KMS-11 (cell line): ENCODE measurements at regions not wholly inside any gene's neighbourhood (a gene's known extent, or its start where the extent isn't known, plus 50 kb on each side); places are given as distances from the start of the nearest gene placed in this dataset.

ENCODE experiments used
- H2AFZ ChIP-seq: fragments of 200-600 bp; sonication (generic); 2 replicates; pipeline ENCODE4 v1.6.1; 2016; ENCODE audit warnings: antibody characterized with exemption, mixed run types, low read depth
- H3K27ac ChIP-seq: fragments of 200-600 bp; sonication (generic); 2 replicates; pipeline ENCODE4 v1.6.1; 2016; ENCODE audit warnings: mild to moderate bottlenecking, mixed run types
- H3K27me3 ChIP-seq: fragments of 200-600 bp; sonication (generic); 2 replicates; pipeline ENCODE4 v1.6.1; 2017; ENCODE audit warnings: mild to moderate bottlenecking, low read depth, mixed run types, moderate library complexity; ENCODE audit not compliant: insufficient read depth
- H3K36me3 ChIP-seq: fragments of 200-600 bp; sonication (generic); 2 replicates; pipeline ENCODE4 v1.6.1; 2017; ENCODE audit warnings: mild to moderate bottlenecking, mixed run types; ENCODE audit not compliant: insufficient read depth
- H3K4me1 ChIP-seq: fragments of 200-600 bp; sonication (generic); 2 replicates; pipeline ENCODE4 v1.6.1; 2016; ENCODE audit warnings: mild to moderate bottlenecking, low read depth, mixed run types; ENCODE audit not compliant: poor library complexity, severe bottlenecking
- H3K4me2 ChIP-seq: fragments of 200-600 bp; sonication (generic); 2 replicates; pipeline ENCODE4 v1.7.0; 2016; ENCODE audit warnings: mild to moderate bottlenecking, mixed run types
- H3K4me3 ChIP-seq: fragments of 200-600 bp; sonication (generic); IDR thresholded peaks from 2 replicates; pipeline ENCODE4 v1.6.1; 2017; ENCODE audit warnings: low read depth, low read length, mixed read lengths; ENCODE audit not compliant: insufficient read depth
- H3K79me2 ChIP-seq: fragments of 200-600 bp; sonication (generic); 2 replicates; pipeline ENCODE4 v1.6.1; 2016; ENCODE audit warnings: low read depth, mixed run types; ENCODE audit not compliant: insufficient read depth
- H3K9ac ChIP-seq: fragments of 200-600 bp; sonication (generic); 2 replicates; pipeline ENCODE4 v1.6.1; 2016; ENCODE audit warnings: mild to moderate bottlenecking, mixed run types
- H4K20me1 ChIP-seq: fragments of 200-600 bp; sonication (generic); 2 replicates; pipeline ENCODE4 v1.6.1; 2016; ENCODE audit warnings: mild to moderate bottlenecking, mixed run types; ENCODE audit not compliant: insufficient read depth
- CTCF ChIP-seq: fragments of 200-600 bp; sonication (generic); conservative IDR thresholded peaks from 2 replicates; pipeline ENCODE4 v1.6.1; 2017; ENCODE audit warnings: low read depth, mild to moderate bottlenecking, antibody characterized with exemption, low read length, moderate library complexity, mixed read lengths

DNA sequence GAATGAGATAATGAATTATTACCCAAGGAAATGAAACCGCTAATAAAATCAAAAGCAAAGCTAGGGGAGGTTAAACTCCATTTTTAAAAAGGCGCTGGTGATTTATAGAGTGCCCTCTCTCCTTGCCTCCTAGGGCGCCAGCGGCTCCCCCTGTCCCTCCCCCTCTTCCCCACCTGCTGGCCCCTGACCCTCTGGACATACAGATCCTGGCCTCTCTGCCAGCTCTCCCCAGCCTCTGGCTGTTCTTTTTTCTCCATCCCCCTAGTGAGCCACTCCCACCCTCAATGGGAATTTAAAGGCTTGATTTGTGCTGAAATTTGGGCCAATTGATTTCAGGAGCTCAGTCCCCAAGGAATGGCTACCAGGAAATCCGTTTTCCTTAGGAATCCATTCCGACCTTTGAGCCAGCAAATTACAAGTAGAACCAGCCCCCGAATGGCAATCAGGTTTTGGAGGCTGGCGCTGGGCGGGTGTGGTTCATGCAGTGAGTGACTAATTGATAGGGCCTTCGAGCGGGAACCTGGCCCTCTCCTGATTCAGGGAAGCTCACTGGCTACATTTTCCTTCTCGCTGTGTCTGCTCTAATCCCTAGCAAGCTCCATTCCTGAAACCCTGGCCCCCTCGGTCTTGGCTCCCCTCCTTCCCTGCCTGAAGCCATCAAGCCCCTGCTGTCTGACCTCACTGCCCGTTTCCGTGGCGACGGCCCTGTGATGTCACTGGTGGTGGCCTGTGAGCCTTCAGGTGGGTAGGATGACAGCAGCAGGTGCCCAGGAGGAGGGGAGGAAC is 141.9 kb upstream of the SDK2 start:
- no peaks in the 10 kb centered on the region for H4K20me1 ChIP-seq
- no peak overlapping the region for H3K4me3 ChIP-seq
- no peak overlapping the region for H3K9ac ChIP-seq
- H2AFZ ChIP-seq: no peak overlapping the region
- TF ChIP-seq CTCF: no peak
- H3K27me3 ChIP-seq: peaks cover 47% of the 10 kb centered on the region; the same call in 1 of the 2 replicates
- no peaks in the 10 kb centered on the region for H3K36me3 ChIP-seq
- no peaks in the 10 kb centered on the region for H3K79me2 ChIP-seq
- no peak overlapping the region for H3K27ac ChIP-seq
- no peaks in the 10 kb centered on the region for H3K4me1 ChIP-seq
- no peak overlapping the region for H3K4me2 ChIP-seq

DNA sequence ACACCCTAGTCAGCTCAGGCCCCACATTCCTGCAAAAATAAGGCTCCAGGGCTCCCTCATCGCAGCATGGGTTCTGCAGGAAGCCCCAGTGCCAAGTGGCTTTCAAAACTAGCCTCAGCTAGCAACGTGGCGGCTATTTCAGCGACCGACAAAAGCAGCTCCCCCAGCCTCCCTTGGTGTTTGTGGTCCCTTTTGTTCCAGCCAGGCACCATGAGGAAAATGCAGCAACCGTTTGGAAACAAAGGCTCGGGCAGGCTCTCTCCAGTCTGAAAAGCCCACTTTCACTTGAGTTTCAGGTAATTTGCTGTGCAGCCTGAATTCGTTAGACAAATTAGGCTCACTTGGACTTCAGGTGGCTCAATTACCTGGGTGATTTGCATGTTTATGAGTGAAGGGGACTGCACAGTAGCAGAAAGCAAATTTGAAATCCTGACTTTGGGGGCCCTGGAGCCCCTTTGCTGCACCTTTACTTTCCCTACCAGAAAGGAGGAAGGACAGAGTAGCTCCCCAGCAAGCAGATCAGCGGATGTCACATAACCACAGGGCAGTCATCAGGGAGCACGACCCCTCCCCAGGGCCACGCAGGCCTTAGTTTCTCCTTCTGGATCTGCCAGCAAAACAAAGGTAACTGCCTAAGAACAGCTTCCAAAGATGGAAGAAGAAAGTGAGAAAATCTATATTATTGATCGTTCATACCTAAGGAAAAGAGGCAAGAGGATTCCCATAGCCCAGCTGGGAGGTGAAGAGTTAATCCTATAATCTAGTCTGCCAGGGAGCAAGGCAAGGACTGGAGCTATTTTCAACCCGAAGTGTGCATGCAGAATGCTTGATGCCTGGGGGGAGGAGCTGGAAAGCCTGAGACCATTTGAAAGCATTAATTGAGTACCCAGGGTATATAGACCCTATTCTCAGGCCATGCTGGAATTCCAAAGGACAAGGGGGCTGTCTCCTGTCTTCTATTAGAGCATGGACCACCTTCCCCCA is 143.1 kb upstream of the SDK2 start:
- TF ChIP-seq CTCF: no peak
- Histone ChIP-seq H3K9ac (no peak overlapping the region), H3K79me2 (no peaks in the 10 kb centered on the region), H3K4me2 (no peak overlapping the region), H2AFZ (no peak overlapping the region), H3K27ac (no peak overlapping the region), H3K36me3 (no peaks in the 10 kb centered on the region), H3K27me3 (peaks cover 44% of the 10 kb centered on the region; the same call in 1 of the 2 replicates), H3K4me1 (no peaks in the 10 kb centered on the region), H4K20me1 (no peaks in the 10 kb centered on the region), H3K4me3 (no peak overlapping the region)

DNA sequence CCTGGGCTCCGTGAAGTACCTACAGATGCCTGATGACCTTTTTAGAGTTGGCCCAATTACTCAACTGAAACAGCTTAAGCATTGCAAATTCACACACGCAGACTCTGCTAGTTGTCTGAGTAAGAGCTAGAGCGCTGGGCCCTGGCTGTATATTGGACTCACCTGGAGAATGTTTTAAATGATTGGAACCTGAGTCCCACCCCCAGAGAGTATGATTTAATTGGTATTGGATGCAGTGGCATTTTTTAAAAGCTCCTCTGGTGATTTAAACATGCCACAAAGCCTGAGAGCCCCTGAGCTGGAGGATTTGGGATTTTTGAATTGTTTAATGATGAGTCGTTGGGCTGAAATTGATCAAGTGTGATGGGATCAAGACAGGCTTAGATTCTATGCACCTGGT is 143.9 kb upstream of the SDK2 start:
- no peak overlapping the region for H3K27ac ChIP-seq
- H3K4me3 ChIP-seq: no peak overlapping the region
- H3K27me3 ChIP-seq: peaks cover 46% of the 10 kb centered on the region; the same call in 1 of the 2 replicates
- H3K9ac ChIP-seq: no peak overlapping the region
- no peaks in the 10 kb centered on the region for H4K20me1 ChIP-seq
- H3K4me2 ChIP-seq: no peak overlapping the region
- H3K36me3 ChIP-seq: no peaks in the 10 kb centered on the region
- no peaks in the 10 kb centered on the region for H3K4me1 ChIP-seq
- no peak for TF ChIP-seq CTCF
- H3K79me2 ChIP-seq: no peaks in the 10 kb centered on the region
- H2AFZ ChIP-seq: no peak overlapping the region

GRCh38 chr17:73791121-73791520 is 146.9 kb upstream of the SDK2 start:
- H3K79me2 ChIP-seq: no peaks in the 10 kb centered on the region
- H3K4me2 ChIP-seq: no peak overlapping the region
- no peaks in the 10 kb centered on the region for H4K20me1 ChIP-seq
- H3K9ac ChIP-seq: no peak overlapping the region
- no peaks in the 10 kb centered on the region for H3K4me1 ChIP-seq
- no peak for TF ChIP-seq CTCF
- H3K27ac ChIP-seq: no peak overlapping the region
- H3K4me3 ChIP-seq: no peak overlapping the region
- H3K36me3 ChIP-seq: no peaks in the 10 kb centered on the region
- no peak overlapping the region for H2AFZ ChIP-seq
- peaks cover 37% of the 10 kb centered on the region; the same call in 1 of the 2 replicates for H3K27me3 ChIP-seq
